ENCODE measurements at regions not wholly inside any gene's neighbourhood (a gene's known extent, or its start where the extent isn't known, plus 50 kb on each side); places are given as distances from the start of the nearest gene placed in this dataset.
"Not testable (repeated sequence)": the region's sequence is repeated elsewhere in the genome, so short reads cannot be mapped to it uniquely, and the experiment has no call there.

GRCh38 chr6:68233623-68234022 is 401.5 kb upstream of the ADGRB3 start:
- DNase-seq, result no peak

GRCh38 chr6:68229566-68229965 is 405.5 kb upstream of the ADGRB3 start:
- no peak for DNase-seq

- DNase-seq, result no peak
These were observed 408.6 kb upstream of the ADGRB3 start for GRCh38 chr6:68226460-68226859.

GRCh38 chr6:68225729-68226128 is 409.4 kb upstream of the ADGRB3 start:
- no peak for DNase-seq

- no peak for DNase-seq
These were observed 423.8 kb upstream of the ADGRB3 start for GRCh38 chr6:68211242-68211795.

- DNase-seq, result not testable (repeated sequence)
These were observed 427.5 kb upstream of the ADGRB3 start for GRCh38 chr6:68207612-68208011.

- no peak for DNase-seq
These were observed 434.2 kb upstream of the ADGRB3 start for GRCh38 chr6:68200929-68201328.

GRCh38 chr6:68197356-68197755 is 437.7 kb upstream of the ADGRB3 start:
- DNase-seq, result no peak

GRCh38 chr6:68196645-68197044 is 438.4 kb upstream of the ADGRB3 start:
- no peak for DNase-seq

- DNase-seq, result not testable (repeated sequence)
These were observed 439.3 kb upstream of the ADGRB3 start for GRCh38 chr6:68195753-68196152.

- no peak for DNase-seq
These were observed 440.1 kb upstream of the ADGRB3 start for GRCh38 chr6:68194846-68195478.

- no peak for DNase-seq
These were observed 442.1 kb upstream of the ADGRB3 start for GRCh38 chr6:68192988-68193387.

- no peak for DNase-seq
These were observed 445.8 kb upstream of the ADGRB3 start for GRCh38 chr6:68189217-68189815.

- DNase-seq, result no peak
These were observed 448.2 kb upstream of the ADGRB3 start for GRCh38 chr6:68186870-68187269.

- no peak for DNase-seq
These were observed 452.7 kb upstream of the ADGRB3 start for GRCh38 chr6:68182386-68182785.

GRCh38 chr6:68181027-68181426 is 454.1 kb upstream of the ADGRB3 start:
- DNase-seq, result not testable (repeated sequence)

- no peak for DNase-seq
These were observed 461.5 kb upstream of the ADGRB3 start for GRCh38 chr6:68173616-68174015.

- no peak for DNase-seq
These were observed 465.2 kb upstream of the ADGRB3 start for GRCh38 chr6:68169922-68170321.

GRCh38 chr6:68167604-68168003 is 467.5 kb upstream of the ADGRB3 start:
- no peak for DNase-seq

- DNase-seq, result not testable (repeated sequence)
These were observed 474.3 kb upstream of the ADGRB3 start for GRCh38 chr6:68160812-68161211.

GRCh38 chr6:68160348-68160747 is 474.7 kb upstream of the ADGRB3 start:
- DNase-seq, result no peak

- no peak for DNase-seq
These were observed 475.6 kb upstream of the ADGRB3 start for GRCh38 chr6:68159433-68159832.

- DNase-seq, result no peak
These were observed 476.8 kb upstream of the ADGRB3 start for GRCh38 chr6:68158256-68158655.

GRCh38 chr6:68144667-68145066 is 490.4 kb upstream of the ADGRB3 start:
- no peak for DNase-seq
